ENCODE measurements at regions not wholly inside any gene's neighbourhood (a gene's known extent, or its start where the extent isn't known, plus 50 kb on each side); places are given as distances from the start of the nearest gene placed in this dataset.
"Not testable (repeated sequence)": the region's sequence is repeated elsewhere in the genome, so short reads cannot be mapped to it uniquely, and the experiment has no call there.

- DNase-seq: no peak
Measured at GRCh38 chr10:3372281-3372680, 199.7 kb upstream of the PITRM1 start.

GRCh38 chr10:3371624-3372023, 199.0 kb upstream of the PITRM1 start:
- DNase-seq: not testable (repeated sequence)

DNA sequence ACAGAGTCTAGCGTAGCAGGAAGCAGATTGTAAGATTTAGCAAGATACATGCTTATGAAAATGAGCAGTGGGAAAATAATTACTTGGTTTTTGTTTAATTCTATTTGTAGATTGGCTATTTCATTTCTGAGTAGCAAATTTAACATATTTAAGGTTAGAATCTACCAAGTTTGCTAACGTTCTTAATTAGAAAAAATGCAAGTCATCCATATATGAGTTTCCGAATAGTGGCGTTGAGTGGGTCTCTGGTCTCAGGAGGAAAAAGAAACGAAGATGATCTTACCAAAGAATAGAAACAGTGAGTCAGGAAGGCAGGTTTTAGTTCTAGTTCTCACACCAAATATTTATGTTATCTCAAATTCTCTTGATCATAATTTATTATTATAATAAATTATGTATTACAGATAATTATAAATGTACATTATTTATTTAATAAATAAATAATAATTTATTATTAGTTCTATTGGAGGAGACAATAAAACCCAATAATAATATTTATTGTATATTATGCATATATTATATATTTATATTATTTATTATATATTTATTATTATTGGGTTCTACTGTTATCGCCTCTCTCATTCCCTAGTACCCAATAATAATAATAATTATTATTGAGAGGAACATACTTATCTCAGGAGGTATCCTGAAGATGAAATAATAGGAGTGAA, 194.3 kb upstream of the PITRM1 start:
- no peak for DNase-seq

GRCh38 chr10:3366043-3366442, 193.5 kb upstream of the PITRM1 start:
- DNase-seq: no peak

DNA sequence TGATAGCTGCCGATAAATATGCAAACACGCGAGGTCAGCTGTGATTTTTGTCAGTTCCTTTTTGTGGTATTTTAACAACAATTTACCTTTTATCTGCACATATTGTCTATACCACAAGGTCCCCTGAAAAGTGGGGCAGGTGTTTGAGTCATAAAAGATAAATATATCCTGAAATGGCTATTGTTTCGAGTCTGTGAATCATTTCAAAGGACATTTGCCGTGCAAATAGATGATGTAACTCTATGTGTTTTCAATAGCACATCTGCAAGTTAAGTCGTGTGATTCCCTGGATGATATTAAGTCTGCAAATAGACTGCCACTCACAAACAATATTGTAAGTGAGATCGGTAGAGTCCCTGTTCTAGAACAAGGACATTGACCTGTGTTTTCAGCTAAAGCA, 193.0 kb upstream of the PITRM1 start:
- no peak for DNase-seq

DNA sequence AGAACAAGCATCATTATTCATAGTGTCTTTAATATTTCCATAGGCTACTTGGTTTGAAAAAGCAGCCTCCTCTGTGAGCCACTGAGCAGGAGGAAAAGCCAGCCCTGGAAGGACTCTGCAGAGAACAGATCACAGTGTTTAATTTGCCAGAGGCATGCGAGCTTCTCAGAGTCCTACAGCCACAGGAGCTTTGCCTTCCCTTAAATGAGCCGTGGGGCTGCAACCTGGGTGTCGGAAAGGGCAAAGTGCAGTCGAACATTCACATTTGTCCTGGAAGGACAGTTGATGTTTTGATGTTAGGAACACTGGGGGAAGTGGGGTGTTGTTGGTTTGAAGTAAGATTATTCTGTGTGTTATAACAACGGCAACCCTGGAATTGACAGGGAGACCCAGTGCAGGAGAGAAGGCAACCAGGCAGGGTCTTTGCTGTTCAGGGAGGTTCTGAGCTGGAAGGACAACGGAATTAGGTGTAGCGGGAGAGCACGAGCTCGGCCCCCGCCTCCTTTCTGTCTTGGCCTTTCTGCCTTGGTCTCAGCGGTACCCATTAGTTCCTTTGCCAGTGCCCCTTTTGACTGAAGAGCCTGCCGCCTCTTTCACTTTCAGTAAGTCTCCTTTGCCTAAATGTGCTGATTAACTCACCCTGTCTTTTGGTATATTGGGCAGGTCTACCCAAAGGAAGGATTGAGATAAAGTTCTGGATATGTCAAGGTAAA, 192.3 kb upstream of the PITRM1 start:
- DNase-seq: no peak

DNA sequence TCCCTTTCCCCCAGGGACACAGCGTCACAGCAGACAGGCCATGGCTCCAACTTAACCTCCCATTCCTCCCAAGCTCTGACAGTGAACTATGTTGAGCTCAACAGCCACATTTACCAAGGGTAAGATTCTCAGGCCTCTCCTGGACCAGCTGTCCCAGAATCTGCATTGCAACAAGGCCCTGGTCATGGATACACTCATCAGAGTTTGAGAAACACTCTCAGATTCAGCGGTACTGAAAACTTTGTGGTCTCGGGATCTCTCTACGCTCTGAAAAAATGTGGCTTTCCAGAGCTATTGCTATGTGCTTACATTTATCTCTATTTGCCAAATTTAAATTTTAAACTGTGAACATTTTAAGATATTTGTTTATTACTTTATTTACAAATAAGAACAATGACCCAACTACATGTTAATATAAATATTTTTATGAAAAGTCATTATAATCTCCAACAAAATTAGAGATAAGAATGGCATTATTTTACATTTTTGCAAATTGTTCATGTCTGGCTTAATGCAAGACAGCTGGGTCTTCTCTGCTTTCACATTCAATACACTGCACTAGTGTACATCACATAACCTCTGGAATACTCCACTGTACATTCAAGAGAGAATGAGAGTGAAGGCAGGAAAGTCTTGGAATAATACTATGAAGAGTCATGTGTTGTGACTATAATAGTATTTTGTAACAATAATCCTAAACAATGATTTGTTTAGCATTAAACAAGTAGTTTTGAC, 190.9 kb upstream of the PITRM1 start:
- DNase-seq: peak; percentile 65

DNA sequence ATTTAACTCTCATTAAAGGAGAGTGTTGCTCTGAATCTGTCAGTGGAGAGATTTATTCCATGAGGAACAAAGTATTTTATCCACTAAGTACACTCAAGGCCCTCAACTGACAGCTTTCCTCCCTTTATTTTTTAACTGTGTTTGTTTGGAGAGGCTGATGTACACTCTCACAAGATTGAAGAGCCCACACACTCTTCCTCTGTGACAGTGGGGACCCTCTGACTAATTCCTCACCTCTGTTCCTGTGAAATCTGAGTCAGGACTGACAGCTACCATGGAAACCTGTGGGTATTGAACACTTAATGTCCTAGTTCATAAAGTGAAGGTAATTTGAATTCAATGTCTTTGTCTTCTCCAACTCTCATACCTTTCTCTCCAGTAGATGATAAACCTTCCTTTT, 189.8 kb upstream of the PITRM1 start:
- DNase-seq: no peak

GRCh38 chr10:3361640-3362039, 189.1 kb upstream of the PITRM1 start:
- DNase-seq: no peak

DNA sequence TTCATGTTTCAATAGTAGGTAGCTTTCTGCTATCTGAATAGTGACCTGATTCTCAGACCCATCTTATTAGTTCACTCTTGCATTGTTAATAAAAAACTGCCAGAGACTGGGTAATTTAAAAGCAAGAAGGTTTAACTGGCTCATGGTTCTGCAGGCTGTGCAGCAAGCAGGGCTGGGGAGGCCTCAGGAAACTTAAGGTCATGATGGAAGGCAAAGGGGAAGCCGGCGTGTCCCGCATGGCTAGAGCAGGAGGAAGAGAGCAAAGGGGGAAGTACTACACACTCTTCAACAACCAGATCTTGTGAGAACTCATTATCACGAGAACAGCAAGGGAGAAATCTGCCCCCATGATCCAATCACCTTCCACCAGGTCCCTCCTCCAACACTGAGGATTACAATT, 185.2 kb upstream of the PITRM1 start:
- DNase-seq: no peak

DNA sequence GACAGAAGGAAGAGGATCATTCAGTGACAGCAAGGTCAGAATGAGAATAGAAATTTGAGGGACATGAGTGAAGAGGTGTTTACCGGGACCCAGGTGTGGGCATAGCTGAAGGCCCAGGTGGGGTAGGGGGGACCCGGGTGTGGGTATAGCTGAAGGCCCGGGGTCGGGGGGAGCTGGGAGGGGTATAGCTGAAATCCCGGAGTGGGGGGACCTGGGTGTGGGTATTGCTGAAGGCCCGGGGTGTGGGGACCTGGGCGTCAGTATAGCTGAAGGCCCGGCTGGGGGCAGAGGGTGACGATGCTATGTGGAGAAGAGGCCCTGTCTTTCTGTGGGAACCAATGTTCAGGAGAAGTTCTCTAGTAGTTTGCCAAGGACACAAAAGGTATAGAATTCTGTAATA, 183.0 kb upstream of the PITRM1 start:
- DNase-seq: no peak

DNA sequence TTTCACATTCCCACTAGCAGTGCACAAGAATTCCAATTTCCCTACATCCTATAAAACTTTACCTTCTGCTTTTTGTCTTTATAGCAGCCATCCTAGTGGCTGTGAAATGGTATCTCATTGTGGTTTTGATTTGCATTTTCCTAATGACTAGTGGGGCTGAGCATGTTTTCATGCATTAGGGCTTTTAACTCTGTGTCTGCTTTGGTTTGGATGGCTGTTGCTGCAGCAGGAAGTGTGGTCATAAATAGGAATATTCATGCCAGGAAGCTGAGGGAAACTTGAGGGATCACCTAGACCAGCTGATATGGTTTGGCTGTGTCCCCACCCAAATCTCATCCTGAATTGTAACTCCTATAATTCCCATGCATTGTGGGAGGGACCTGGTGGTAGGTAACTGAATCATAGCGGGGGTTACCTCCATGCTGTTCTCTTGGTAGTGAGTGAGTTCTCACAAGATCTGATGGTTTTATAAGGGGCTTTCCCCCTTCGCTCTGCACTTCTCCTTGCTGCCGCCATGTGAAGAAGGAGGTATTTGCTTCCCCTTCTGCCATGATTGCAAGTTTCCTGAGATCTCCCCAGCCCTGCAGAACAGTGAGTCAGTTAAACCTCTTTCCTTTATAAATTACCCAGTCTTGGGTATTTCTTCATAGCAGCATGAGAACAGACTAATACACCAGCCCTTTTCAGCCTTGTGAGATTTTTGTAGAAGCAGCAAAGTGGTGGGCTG, 181.8 kb upstream of the PITRM1 start:
- no peak for DNase-seq

DNA sequence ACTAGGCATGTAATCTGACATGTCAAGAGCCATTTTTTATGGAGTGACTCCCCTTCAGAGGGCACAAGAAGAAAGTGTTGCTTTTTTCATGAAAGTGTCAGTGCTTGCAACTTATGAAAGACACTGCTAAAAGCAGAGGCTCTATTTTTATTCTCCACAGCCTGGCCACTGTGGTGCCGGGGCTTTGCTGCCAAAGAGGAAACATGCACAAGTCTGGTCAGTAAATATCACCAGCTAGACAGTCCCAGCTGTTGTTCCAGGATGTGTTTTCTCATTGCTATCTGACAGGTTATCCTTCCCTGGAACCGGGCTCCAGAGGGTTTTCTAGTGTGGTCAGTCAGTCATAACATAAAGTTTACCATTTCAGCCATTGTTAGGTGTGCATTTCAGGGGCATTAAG, 180.7 kb upstream of the PITRM1 start:
- DNase-seq: no peak

GRCh38 chr10:3350617-3351258, 178.2 kb upstream of the PITRM1 start:
- peak; percentile 36 for DNase-seq

- DNase-seq: no peak
Measured at GRCh38 chr10:3350205-3350604, 177.6 kb upstream of the PITRM1 start.

DNA sequence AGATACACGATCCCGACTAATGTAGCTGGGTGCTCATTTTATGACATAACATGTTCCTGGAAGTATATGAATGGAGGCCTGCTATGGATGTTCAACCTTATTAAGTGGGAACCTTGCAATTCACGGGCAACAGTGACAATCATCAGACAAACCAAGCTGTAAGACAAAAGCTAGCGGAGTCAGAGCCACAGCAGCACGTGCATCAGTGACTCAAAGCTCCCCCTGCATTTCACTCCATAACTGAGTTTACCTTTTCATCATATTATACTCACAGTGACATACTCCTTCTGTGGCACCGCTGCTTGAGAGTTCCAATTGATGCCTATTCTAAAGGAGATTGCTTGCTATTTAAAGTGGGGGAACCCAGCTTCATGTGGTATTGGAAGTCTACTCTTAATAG, 176.0 kb upstream of the PITRM1 start:
- no peak for DNase-seq

DNA sequence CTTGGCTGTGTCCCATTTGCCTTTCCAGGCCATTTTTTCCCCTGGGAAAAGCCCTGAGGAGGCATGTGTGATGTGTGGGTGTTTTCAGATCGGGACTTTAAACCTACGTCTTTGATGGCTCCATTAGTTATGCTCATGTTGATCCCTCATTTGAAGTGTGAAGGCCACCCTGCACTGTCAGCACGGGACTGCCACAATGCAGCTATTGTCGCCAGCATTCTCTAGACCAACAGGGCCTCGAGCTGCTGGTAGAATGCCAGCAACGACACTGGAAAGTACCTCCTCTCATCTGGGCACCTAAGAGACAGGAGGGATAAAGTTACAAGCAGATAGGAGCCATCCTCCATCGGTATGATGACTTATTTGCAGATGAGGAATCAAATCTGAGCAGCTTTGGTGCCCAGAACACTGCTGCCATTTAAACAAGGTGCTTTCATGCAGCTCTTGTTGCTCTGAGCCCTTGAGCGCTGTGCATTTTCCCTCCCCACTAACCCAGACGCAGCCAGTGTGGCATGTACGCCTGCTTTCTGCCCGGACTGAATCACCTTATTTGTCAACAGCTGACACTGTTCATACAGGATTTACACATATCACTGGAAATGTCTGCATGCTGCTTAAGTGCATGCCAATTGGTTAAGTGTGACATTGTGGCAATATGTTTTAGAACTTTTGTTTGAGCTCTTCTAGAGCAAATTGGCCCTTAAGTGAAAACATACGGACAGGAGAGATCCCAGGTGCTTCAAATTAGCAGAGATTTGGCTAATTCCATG, 175.0 kb upstream of the PITRM1 start:
- DNase-seq: no peak

DNA sequence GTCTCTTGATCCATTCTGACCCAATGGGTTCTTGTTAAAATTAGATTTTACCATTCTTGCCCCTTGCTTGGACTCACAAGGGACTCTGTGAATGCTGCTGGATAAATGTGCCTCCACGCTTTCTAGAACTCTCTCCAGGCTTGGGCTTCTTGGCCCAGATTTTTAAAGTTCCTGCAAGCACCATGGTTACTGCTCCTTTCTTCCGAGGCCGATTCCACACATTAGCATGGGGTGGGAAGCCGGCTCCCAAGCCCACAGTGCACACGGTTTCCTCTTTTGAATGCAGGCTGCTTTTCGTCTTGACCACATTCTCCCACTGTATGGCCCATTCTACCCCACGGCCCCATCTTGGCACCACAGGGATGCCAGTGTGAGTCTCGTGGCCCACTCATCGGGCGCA, 174.3 kb upstream of the PITRM1 start:
- DNase-seq: no peak

GRCh38 chr10:3342771-3343170, 170.2 kb upstream of the PITRM1 start:
- DNase-seq: no peak

- no peak for DNase-seq
Measured at GRCh38 chr10:3340127-3340730, 167.6 kb upstream of the PITRM1 start.

DNA sequence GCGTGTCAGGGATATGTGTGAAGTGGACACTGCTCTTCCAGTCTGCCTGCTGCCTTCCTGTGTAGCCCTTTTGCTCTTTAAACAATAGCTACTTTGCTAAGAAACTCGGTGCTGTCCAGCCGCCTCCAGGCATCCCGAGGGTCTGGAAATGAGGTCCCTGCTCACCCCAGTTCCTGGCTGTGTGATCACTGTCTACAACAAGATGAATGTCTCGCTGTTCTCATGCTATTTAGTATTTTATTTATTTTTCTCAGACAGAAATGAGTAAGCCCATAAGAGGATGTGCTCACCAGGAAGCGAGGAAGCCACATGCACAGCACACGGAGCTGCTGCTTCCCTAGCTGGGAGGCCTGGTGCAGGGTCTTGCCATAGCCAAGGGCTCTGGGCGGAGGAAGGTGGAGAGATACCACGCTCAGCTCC, 167.0 kb upstream of the PITRM1 start:
- DNase-seq: no peak
